ENCODE measurements at regions not wholly inside any gene's neighbourhood (a gene's known extent, or its start where the extent isn't known, plus 50 kb on each side); places are given as distances from the start of the nearest gene placed in this dataset. TPM values are rescaled to one million over a fixed set of nuclear protein-coding genes. Genes with fewer than 3 reads are reported as not detected.

Small RNA genes in the stretch of these regions (small RNA-seq; reads per million reads assigned to genes)
- gene AL031777.2: not detected
- gene HIST1H2AD: not detected
- not detected for gene HIST1H2APS3
- not detected for gene HIST1H4G
- not detected for gene LARP1P1
